ENCODE measurements at regions not wholly inside any gene's neighbourhood (a gene's known extent, or its start where the extent isn't known, plus 50 kb on each side); places are given as distances from the start of the nearest gene placed in this dataset.
"Not testable (repeated sequence)": the region's sequence is repeated elsewhere in the genome, so short reads cannot be mapped to it uniquely, and the experiment has no call there.

DNA sequence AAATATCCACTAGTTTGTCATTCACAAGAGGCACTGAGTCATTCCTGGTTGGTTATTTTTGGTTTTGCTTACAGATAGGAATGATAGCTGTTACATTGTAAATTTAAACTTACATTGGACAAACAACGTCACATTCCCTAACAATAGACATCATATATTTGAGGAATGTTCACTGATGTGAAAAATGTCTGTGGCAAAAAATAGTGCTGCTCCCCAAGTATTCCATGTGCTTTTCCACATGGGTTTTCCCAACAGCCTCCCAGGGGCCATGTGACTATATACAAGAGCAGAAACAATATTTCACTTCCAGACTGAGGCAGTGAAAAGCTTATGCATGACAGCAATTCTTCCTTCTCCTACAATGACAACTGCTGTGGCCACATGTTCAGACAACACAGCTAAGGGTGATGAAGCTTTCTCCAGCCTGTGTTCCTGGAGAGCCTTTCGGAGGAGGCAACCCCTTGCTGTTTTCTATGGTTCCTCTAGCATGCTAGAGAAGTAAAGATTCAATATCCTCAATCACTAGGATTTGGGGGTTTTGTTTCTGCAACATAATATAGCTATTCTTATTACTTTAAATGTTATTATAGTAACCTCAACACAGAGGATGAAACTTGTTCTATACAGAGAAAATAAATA is 202.7 kb downstream of the PTH2R start:
- no peak for FAIRE-seq
- TF ChIP-seq, protein P1, sequence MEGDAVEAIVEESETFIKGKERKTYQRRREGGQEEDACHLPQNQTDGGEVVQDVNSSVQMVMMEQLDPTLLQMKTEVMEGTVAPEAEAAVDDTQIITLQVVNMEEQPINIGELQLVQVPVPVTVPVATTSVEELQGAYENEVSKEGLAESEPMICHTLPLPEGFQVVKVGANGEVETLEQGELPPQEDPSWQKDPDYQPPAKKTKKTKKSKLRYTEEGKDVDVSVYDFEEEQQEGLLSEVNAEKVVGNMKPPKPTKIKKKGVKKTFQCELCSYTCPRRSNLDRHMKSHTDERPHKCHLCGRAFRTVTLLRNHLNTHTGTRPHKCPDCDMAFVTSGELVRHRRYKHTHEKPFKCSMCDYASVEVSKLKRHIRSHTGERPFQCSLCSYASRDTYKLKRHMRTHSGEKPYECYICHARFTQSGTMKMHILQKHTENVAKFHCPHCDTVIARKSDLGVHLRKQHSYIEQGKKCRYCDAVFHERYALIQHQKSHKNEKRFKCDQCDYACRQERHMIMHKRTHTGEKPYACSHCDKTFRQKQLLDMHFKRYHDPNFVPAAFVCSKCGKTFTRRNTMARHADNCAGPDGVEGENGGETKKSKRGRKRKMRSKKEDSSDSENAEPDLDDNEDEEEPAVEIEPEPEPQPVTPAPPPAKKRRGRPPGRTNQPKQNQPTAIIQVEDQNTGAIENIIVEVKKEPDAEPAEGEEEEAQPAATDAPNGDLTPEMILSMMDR (IDR thresholded peaks at IDR 0.05; ENCODE audit: insufficient read depth, low read length, severe bottlenecking), result no peak
- DNase-seq (ENCODE audit: low read depth), result peak; percentile 2
- H3K36me3 ChIP-seq (ENCODE audit: control insufficient read depth, insufficient read depth, low read length), result no peaks in the 10 kb centered on the region
- H3K27me3 ChIP-seq (ENCODE audit: control insufficient read depth, insufficient read depth, low read length), result no peaks in the 10 kb centered on the region
- no peak overlapping the region for H3K4me3 ChIP-seq (ENCODE audit: low read depth, low read length)

DNA sequence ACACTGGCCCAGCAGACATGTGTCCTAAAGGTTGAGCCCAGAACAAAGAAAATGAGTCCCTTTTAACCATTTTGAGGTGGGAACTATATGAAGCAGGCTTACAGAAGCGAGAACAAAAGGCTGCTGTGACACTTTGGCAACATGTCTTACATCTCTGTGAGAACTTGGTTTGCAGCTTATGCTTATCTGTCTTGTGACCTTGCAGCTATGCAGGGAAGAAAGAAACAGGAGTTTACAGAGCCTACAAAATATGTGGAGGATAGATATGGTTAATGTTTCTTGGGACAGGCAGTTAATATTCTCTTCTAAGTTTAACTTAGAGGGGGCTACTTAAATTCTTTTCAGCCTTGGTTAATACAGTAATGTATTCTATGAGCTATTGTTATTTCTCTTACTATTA is 209.1 kb downstream of the PTH2R start:
- not testable (repeated sequence) for FAIRE-seq; H3K4me3 ChIP-seq (ENCODE audit: low read depth, low read length); H3K27me3 ChIP-seq (ENCODE audit: control insufficient read depth, insufficient read depth, low read length); DNase-seq (ENCODE audit: low read depth); H3K36me3 ChIP-seq (ENCODE audit: control insufficient read depth, insufficient read depth, low read length)

DNA sequence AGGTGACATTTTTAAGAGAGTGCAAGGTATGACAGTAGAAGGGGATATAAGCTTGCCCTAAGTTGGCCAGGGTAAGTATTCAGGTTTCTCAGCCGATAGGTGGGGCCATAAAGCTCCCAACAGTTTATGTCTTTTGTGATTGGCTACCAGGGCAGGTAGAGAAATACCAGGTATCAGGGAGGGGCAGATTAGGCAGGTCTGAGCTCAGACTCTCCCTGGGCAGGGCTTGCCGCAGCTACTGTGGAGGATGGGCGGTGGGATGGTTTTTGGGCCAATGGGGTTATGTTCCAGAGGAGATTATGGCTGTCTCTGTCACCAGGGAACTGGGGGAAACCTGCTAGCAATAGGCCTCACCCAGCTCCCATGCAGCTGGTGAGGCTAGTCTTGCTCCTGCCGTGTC is 211.6 kb downstream of the PTH2R start:
- TF ChIP-seq, protein P1 (IDR thresholded peaks at IDR 0.05; ENCODE audit: insufficient read depth, low read length, severe bottlenecking), result no peak
- Histone ChIP-seq H3K27me3 (ENCODE audit: control insufficient read depth, insufficient read depth, low read length) (no peaks in the 10 kb centered on the region), H3K36me3 (ENCODE audit: control insufficient read depth, insufficient read depth, low read length) (no peaks in the 10 kb centered on the region), H3K4me3 (ENCODE audit: low read depth, low read length) (no peak overlapping the region)
- DNase-seq (ENCODE audit: low read depth), result no peak
- no peak for FAIRE-seq

DNA sequence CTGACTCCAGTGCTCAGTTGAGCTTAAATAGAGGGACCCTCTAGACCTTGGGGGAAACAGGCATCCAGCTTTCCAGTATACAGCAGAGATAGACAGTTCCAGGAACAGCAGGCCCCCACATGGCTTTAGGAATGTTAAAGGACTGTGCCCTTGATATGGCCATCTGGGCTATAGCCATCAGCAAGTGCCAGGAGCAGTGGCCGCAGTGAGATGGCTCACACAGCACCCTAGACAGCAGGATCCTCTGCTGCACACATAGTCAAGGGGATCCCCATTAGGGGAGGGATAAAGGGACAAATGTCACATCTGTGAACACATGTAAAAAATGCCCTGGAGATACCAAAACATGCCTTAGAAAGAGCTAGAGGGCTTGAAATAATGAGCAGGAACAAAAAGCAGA is 213.4 kb downstream of the PTH2R start:
- H3K4me3 ChIP-seq (ENCODE audit: low read depth, low read length), result no peak overlapping the region
- FAIRE-seq (no peak), DNase-seq (ENCODE audit: low read depth) (no peak)
- no peaks in the 10 kb centered on the region for H3K27me3 ChIP-seq (ENCODE audit: control insufficient read depth, insufficient read depth, low read length)
- H3K36me3 ChIP-seq (ENCODE audit: control insufficient read depth, insufficient read depth, low read length), result no peaks in the 10 kb centered on the region
- TF ChIP-seq, protein P1 (IDR thresholded peaks at IDR 0.05; ENCODE audit: insufficient read depth, low read length, severe bottlenecking), result no peak

DNA sequence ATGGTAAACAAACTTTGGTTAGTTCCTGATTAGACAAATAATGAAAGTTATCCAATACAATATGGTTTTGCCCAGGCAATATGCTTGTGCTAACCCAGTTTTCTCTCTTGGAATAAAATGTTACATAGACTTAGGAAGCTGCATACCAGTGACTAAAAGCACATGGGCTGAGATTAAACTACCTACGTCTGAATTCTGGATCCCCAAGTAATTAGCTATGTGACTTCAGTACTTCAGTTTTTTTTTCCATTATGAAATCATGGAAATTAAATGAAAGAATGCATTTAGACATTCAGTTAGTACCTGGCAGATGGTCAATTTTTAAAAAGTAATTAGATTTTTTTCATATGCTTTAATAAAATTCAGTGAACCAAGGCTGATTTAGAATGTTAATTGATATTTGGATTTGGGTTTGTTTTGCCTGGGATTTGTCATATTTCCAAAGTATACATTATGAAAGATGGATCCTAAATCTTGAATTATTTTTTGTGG is 213.9 kb downstream of the PTH2R start:
- no peaks in the 10 kb centered on the region for H3K27me3 ChIP-seq (ENCODE audit: control insufficient read depth, insufficient read depth, low read length)
- FAIRE-seq (no peak), DNase-seq (ENCODE audit: low read depth) (no peak)
- H3K36me3 ChIP-seq (ENCODE audit: control insufficient read depth, insufficient read depth, low read length), result no peaks in the 10 kb centered on the region
- TF ChIP-seq, protein P1 (IDR thresholded peaks at IDR 0.05; ENCODE audit: insufficient read depth, low read length, severe bottlenecking), result no peak
- H3K4me3 ChIP-seq (ENCODE audit: low read depth, low read length), result no peak overlapping the region

DNA sequence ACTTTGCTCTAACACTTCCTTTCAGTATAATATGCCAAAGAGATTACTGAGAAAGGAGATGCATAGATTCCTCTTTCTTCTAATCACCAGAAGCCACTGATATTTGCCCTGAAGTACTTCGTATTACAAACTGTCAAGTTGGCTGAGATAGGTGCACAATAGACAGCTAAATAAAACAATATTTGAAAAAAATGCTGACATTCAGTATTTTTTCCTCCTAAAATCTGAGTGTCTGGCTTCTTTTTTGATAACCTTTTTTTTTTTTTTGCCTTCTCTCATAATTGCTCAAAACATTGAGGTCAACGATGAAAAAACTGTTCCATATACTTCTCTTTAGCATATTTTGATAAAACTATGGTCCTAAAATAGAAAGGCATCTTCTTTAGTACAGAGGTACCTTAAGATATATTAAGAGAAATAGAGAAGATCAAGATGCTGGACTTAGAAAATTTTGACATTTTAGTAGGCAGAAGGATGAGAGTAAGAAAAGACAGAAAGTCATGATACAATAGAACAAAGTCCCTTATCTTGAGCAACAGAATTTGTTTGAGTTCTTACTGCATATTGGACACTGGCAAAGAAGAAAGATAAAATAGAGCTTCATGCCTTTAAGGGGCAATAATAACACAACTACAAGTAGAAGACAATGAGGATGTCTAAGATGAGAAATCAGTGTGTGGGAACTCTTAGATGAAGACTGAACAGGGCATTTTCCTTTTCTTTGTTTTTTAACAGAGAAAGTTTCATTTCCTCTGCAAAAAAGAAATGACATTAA is 220.7 kb downstream of the PTH2R start:
- Histone ChIP-seq H3K27me3 (ENCODE audit: control insufficient read depth, insufficient read depth, low read length) (no peaks in the 10 kb centered on the region), H3K4me3 (ENCODE audit: low read depth, low read length) (no peak overlapping the region), H3K36me3 (ENCODE audit: control insufficient read depth, insufficient read depth, low read length) (no peaks in the 10 kb centered on the region)
- TF ChIP-seq, protein P1 (IDR thresholded peaks at IDR 0.05; ENCODE audit: insufficient read depth, low read length, severe bottlenecking), result no peak
- FAIRE-seq, result no peak
- no peak for DNase-seq (ENCODE audit: low read depth)
